SK-N-SH (cell line): ENCODE measurements at regions not wholly inside any gene's neighbourhood (a gene's known extent, or its start where the extent isn't known, plus 50 kb on each side); places are given as distances from the start of the nearest gene placed in this dataset.

Source experiments
- EP300 ChIP-seq, 2 experiments: IDR thresholded peaks; 2 replicates each; pipeline versions ENCODE4 v1.4.0 to v1.6.1; 2012; ENCODE audit warnings: borderline replicate concordance in 1 of 2, low read depth in 1 of 2, low read length in 1 of 2
- EZH2phosphoT487 ChIP-seq: fragments of 200-600 bp; sonication (generic); IDR thresholded peaks from 2 replicates; pipeline ENCODE4 v1.6.1; 2017; ENCODE audit warnings: low read depth, mixed run types, mild to moderate bottlenecking, antibody characterized with exemption, moderate library complexity, borderline replicate concordance
- FOSL2 ChIP-seq: IDR thresholded peaks from 2 replicates; pipeline ENCODE4 v1.4.0; 2012; ENCODE audit warnings: low read depth, mild to moderate bottlenecking, moderate library complexity, borderline replicate concordance
- GABPA ChIP-seq: IDR thresholded peaks from 2 replicates; pipeline ENCODE4 v1.4.0; 2012; ENCODE audit warnings: low read depth, mild to moderate bottlenecking
- GATA2 ChIP-seq: sonication (generic); formaldehyde crosslinking; IDR thresholded peaks from 2 replicates; pipeline ENCODE4 v1.5.0; 2020; ENCODE audit warnings: mild to moderate bottlenecking, missing genetic modification reagents
- POLR2AphosphoS5 ChIP-seq: IDR thresholded peaks from 2 replicates; pipeline ENCODE4 v1.6.1; 2012; ENCODE audit warnings: low read depth, low read length
- RFX5 ChIP-seq: IDR thresholded peaks from 2 replicates; pipeline ENCODE4 v1.6.1; 2012; ENCODE audit warnings: mild to moderate bottlenecking, improper control_type of control experiment, low read length
- SMC3 ChIP-seq: IDR thresholded peaks from 2 replicates; pipeline ENCODE4 v1.6.1; 2012; ENCODE audit warnings: low read depth, low read length, improper control_type of control experiment
- TF ChIP-seq, protein P1 (sequence below): fragments of 200-600 bp; sonication (generic); IDR thresholded peaks from 2 replicates; pipeline ENCODE4 v1.6.1; 2017; ENCODE audit warnings: antibody characterized with exemption, mild to moderate bottlenecking, moderate library complexity
- TF ChIP-seq, protein P2 (sequence below): IDR thresholded peaks from 2 replicates; pipeline ENCODE4 v1.4.0; 2012; ENCODE audit warnings: low read depth
- TF ChIP-seq, protein P3 (sequence below): IDR thresholded peaks from 2 replicates; pipeline ENCODE4 v1.4.0; 2012; ENCODE audit warnings: low read depth, borderline replicate concordance
- TF ChIP-seq, protein P4 (sequence below): IDR thresholded peaks from 2 replicates; pipeline ENCODE4 v1.6.1; 2012; ENCODE audit warnings: mild to moderate bottlenecking, low read depth, low read length, moderate library complexity

DNA sequence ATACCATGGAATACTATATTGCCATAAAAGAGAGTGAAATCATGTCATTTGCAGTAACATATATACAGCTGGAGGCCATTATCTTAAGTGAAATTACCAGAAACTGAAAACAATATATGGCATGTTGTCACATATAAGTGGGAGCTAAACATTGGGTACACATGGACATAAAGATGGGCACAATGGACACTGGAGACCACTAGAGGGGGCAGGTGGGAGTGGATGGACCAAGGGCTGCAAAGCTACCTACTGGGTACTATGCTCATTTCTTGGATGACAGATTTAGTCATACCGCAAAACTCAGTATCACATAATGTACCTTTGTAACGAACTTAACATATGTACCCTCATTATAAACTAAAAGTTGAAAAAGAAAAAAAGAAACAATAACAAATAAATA, 1167.6 kb downstream of the NXPH1 start:
- TF ChIP-seq, protein P1, sequence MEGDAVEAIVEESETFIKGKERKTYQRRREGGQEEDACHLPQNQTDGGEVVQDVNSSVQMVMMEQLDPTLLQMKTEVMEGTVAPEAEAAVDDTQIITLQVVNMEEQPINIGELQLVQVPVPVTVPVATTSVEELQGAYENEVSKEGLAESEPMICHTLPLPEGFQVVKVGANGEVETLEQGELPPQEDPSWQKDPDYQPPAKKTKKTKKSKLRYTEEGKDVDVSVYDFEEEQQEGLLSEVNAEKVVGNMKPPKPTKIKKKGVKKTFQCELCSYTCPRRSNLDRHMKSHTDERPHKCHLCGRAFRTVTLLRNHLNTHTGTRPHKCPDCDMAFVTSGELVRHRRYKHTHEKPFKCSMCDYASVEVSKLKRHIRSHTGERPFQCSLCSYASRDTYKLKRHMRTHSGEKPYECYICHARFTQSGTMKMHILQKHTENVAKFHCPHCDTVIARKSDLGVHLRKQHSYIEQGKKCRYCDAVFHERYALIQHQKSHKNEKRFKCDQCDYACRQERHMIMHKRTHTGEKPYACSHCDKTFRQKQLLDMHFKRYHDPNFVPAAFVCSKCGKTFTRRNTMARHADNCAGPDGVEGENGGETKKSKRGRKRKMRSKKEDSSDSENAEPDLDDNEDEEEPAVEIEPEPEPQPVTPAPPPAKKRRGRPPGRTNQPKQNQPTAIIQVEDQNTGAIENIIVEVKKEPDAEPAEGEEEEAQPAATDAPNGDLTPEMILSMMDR, result peak; percentile 40
- TF ChIP-seq, protein P2, sequence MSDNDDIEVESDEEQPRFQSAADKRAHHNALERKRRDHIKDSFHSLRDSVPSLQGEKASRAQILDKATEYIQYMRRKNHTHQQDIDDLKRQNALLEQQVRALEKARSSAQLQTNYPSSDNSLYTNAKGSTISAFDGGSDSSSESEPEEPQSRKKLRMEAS, result no peak
- TF ChIP-seq RFX5 (no peak), POLR2AphosphoS5 (no peak), GABPA (no peak), FOSL2 (no peak), EP300 (IDR thresholded peaks at IDR 0.05; ENCODE audit: borderline replicate concordance in 1 of 2, low read depth in 1 of 2, low read length in 1 of 2) (no peak), EZH2phosphoT487 (no peak), GATA2 (CRISPR knock-in tag) (no peak), SMC3 (no peak)
- TF ChIP-seq, protein P3, sequence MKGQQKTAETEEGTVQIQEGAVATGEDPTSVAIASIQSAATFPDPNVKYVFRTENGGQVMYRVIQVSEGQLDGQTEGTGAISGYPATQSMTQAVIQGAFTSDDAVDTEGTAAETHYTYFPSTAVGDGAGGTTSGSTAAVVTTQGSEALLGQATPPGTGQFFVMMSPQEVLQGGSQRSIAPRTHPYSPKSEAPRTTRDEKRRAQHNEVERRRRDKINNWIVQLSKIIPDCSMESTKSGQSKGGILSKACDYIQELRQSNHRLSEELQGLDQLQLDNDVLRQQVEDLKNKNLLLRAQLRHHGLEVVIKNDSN, result no peak
- TF ChIP-seq, protein P4, sequence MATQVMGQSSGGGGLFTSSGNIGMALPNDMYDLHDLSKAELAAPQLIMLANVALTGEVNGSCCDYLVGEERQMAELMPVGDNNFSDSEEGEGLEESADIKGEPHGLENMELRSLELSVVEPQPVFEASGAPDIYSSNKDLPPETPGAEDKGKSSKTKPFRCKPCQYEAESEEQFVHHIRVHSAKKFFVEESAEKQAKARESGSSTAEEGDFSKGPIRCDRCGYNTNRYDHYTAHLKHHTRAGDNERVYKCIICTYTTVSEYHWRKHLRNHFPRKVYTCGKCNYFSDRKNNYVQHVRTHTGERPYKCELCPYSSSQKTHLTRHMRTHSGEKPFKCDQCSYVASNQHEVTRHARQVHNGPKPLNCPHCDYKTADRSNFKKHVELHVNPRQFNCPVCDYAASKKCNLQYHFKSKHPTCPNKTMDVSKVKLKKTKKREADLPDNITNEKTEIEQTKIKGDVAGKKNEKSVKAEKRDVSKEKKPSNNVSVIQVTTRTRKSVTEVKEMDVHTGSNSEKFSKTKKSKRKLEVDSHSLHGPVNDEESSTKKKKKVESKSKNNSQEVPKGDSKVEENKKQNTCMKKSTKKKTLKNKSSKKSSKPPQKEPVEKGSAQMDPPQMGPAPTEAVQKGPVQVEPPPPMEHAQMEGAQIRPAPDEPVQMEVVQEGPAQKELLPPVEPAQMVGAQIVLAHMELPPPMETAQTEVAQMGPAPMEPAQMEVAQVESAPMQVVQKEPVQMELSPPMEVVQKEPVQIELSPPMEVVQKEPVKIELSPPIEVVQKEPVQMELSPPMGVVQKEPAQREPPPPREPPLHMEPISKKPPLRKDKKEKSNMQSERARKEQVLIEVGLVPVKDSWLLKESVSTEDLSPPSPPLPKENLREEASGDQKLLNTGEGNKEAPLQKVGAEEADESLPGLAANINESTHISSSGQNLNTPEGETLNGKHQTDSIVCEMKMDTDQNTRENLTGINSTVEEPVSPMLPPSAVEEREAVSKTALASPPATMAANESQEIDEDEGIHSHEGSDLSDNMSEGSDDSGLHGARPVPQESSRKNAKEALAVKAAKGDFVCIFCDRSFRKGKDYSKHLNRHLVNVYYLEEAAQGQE, result no peak
